Thyroid gland (tissue), 4 donors: ENCODE measurements at regions not wholly inside any gene's neighbourhood (a gene's known extent, or its start where the extent isn't known, plus 50 kb on each side); places are given as distances from the start of the nearest gene placed in this dataset.

Experiments
- CTCF ChIP-seq, 6 experiments: fragments of 200-600 bp in 3 of 6; fragments of 450-650 bp in 3 of 6; sonication (generic) in 3 of 6; IDR thresholded peaks; one replicate each; pipeline ENCODE4 v1.5.1; 2016 to 2019; ENCODE audit warnings: antibody characterized with exemption in 6 of 6, mild to moderate bottlenecking in 2 of 6, inconsistent platforms in 1 of 6, moderate library complexity in 1 of 6
- POLR2A ChIP-seq, 2 donors: fragments of 450-650 bp; IDR thresholded peaks; one replicate each; pipeline ENCODE4 v1.6.1; 2017; ENCODE audit warnings: antibody characterized with exemption in 2 of 2, mild to moderate bottlenecking in 2 of 2, moderate library complexity in 1 of 2

- no peak for TF ChIP-seq CTCF (IDR thresholded peaks at IDR 0.05)
- no peak for TF ChIP-seq POLR2A (IDR thresholded peaks at IDR 0.05)
These were observed 201.1 kb downstream of the GLRX3 start for GRCh38 chr10:130337305-130337640.
